DMS53 treated with DMSO at 0.1 percent for 48 hours (cell line): ENCODE measurements at regions not wholly inside any gene's neighbourhood (a gene's known extent, or its start where the extent isn't known, plus 50 kb on each side); places are given as distances from the start of the nearest gene placed in this dataset.
"Not testable (repeated sequence)": the region's sequence is repeated elsewhere in the genome, so short reads cannot be mapped to it uniquely, and the experiment has no call there.

Experiments used
- DNase-seq: peaks from one replicate; lab custom pipeline; 2025; ENCODE audit not compliant: unreplicated experiment; lab: John Stamatoyannopoulos, UW

DNA sequence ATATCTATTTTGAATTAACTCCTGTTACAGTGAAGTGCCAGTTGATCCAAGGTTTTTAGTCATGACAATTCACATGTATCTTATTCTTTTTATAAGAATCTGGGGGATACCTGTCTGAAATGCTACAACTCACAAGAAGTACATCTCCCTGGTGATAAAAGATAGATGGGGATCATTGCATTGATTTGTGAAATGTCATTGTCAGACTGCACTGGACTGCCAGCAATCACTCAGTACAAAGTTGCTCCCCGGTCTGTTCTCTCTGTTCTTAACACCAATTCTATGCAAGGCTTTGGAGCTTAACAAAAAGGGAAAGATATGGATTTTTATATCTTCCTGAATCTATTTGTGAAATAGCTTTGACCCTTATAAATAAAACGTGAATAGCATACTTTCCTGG is 171.8 kb upstream of the PCSK5 start:
- no peak for DNase-seq

- no peak for DNase-seq
Observed at GRCh38 chr9:75728391-75728790, 162.1 kb upstream of the PCSK5 start.

GRCh38 chr9:75734802-75735201 is 155.7 kb upstream of the PCSK5 start:
- DNase-seq: no peak

DNA sequence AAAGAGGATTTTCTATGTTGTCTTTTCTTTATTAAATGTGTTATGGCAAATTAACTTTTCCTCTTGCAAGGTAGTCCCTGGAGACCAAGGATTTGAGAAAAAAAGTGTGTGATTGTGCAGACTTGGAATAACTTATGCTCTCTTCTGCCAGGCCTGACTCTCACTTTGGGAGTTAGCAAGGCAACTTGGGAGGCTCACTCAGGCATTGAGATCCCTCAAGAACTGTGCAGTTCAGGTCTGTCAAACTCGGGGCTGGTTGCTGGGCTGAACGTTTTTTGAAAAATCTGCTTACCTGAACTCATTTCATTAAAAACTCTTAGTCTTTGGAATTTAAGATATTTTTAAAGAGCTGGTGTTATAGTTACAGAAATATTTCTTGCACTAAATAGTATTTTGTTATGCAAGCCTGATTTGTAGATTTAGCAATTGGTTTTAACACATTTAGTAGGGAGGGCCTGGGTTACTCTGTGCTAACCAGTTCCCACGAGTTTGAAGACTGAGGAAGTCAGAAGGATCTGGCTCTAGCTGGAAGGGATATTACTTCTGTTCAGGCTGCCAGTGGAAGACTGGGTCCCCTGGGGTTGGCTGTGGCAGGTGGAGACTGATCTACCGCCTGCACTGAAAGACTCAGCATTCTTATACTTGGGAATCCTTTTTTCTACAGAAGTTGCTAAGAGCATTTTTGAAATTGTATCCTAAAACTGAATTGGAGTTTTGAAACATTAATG is 150.4 kb upstream of the PCSK5 start:
- DNase-seq: no peak

GRCh38 chr9:75743855-75744254 is 146.6 kb upstream of the PCSK5 start:
- no peak for DNase-seq

DNA sequence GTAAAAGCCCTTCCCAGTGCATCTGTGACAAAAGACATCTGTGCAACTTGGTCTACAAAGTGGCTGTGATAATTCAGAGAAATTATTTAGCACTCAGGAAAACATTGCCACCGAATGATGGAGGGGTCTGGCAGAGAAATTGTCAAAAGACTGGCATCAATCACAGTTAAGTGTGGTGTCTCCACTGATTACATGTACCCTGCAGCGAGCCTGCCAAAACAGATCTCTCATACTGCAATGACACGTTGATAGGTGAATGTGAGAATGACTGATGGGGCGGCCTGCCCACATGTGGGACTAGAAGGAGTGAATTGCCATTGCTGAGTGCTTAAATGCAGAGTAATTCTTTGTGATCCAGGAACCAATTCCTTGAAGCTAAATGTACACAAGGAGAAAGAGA is 136.4 kb upstream of the PCSK5 start:
- no peak for DNase-seq

GRCh38 chr9:75775166-75775565 is 115.3 kb upstream of the PCSK5 start:
- no peak for DNase-seq

DNA sequence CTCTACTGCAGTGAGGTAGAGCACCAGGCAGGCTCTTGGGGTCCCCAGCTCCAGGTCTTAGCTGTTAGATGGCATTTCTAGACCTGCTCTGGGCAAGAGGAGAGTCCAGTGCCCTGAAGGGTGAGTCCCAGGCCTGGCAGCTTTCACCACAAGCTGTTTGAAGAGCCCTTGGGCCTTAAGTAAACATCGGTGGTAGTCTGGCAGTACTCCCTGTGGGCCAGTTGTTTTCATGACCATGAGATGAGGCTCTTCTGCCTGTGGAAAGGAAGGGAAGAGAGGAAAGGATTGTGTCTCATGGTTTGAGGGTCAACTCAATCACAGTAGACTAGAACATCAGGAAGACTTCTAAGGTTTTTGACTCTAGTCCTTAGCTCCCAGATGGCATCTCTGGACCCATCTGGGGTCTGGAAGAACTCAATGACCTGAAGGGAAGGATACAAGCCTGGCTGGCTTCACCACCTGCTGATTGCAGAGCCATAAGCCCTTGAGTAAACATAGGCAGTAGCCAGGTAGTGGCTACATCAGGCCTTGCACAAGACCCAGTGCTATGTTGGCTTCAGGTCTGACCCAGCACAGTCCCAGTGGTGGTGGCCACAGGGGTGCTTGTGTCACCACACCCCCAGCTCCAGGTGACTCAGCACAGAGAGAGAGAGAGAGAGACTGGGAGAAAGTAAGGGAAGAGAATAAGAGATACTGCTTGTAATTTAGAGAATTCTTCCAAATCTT is 114.3 kb upstream of the PCSK5 start:
- peak; percentile 80 for DNase-seq

DNA sequence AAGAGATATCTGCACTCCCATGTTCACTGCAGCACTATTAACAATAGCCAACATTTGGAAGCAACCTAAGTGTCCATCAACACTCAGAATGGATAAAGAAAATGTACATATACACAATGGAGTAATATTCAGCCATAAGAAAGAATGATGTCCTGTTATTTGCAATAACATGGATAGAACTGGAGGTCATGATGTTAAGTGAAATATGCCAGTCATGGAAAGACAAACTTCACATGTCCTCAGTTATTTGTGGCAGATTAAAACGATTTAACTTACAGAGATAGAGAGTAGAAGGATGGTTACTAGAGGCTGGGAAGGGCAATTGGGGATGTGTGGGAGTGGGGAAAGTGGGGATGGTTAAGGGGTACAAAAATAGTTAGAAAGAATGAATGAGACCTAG is 110.3 kb upstream of the PCSK5 start:
- no peak for DNase-seq

DNA sequence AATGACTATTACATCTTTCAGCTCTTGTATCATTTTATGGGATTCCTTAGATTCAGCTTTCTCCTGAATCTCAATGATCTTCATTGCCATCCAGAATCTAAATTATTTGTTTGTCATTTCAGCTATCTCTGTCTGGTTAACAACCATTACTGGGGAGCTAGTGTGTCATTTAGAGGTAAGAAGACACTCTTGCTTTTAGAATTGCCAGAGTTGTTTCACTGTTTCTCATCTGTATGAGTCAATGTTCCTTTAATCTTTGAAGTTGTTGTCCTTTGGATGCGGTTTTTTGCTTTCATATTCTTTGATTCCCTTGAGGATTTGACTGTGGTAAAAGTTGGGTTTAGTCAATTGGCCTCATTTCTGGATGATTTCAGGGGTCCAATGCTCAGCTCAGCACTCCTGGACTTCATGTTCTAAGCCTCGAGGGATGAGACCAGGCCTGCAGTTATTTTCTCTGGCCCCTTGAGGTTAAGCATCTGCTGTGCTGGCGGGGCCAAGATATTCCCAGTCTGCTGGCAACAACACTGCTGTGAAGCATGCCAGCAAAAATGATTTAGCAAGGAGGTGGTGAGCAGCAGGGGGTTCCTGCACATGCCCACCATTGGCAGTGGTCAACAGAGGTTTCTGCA is 102.4 kb upstream of the PCSK5 start:
- no peak for DNase-seq

DNA sequence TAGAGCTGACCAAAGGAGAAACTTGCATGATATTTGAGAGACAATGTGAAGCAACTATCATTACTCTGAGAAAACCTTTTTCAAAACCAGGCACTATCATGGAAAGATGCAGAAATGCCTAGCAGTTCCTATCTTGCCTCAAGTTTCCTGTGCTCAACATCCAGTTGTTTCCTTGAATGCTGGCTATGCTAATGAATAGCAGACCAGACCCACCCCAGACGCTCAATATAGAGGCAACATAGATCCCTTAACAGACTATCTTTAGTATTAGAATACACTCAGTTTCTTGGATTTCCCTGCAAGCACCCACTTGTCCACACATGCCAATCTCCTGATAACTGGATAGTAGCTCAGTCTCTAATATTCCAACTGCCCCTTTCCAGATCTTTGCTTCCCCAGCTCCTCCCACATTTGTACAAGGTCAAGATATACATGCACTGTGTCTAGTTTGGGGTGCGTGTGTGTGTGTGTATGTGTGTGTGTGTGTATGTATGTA is 93.3 kb upstream of the PCSK5 start:
- DNase-seq: no peak

- no peak for DNase-seq
Observed at GRCh38 chr9:75798505-75798904, 92.0 kb upstream of the PCSK5 start.

DNA sequence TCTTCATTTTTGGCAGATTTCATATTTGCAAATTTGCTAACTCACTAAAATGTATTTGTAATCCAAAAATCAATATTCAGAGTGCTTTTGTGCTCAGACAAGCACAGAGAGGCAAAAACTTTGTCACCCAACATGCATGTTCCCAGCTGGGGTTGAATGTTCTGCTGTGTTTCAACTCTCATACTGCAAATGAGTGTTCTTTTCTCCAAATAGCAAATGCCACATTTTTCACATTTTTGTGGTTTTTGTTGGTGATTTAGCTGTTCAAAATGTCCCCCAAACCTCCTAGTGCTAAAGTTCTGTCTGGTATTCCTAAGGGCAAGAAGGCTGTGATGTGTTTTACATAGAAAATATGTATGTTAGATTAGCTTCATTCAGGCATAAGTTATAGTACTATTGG is 87.3 kb upstream of the PCSK5 start:
- DNase-seq: no peak

DNA sequence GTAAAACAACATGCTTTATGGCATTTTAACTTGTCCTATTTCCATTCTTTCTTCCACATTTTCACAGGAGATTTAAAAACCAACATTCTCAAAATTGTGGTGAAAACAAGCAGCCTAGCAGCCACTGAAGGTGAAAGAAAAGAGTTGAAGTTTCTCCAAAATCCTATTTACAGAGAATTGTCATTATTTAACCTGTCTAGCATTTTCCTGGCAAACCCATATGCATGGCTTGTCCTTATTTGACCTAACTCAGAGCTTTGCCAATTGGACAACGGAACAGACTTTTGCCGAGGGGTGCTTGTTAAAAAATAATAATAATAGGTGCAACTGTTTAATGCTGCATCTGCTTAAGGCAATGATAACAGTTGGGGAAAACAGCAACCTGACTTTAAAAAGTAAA is 80.4 kb upstream of the PCSK5 start:
- DNase-seq: no peak

- DNase-seq: no peak
Observed at GRCh38 chr9:75811692-75812091, 78.8 kb upstream of the PCSK5 start.

DNA sequence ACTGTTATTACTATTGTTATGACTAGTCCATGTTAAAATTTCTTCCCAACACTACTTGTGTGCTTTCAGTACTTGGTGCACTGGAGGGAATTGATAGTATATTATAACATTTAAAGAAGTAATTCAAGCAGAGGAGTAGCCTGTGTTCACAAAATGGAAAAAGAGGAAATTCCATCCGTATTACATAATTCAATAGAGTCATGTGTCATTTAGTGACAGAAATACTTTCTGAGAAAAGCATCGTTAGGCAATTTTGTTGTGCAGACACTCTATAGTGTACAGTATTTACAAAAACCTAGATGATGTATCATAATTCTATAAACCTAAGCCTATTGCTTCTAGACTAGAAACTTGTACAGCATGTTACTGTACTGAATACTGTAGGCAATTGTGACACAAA is 78.3 kb upstream of the PCSK5 start:
- DNase-seq: no peak

GRCh38 chr9:75814667-75815066 is 75.8 kb upstream of the PCSK5 start:
- DNase-seq: no peak

DNA sequence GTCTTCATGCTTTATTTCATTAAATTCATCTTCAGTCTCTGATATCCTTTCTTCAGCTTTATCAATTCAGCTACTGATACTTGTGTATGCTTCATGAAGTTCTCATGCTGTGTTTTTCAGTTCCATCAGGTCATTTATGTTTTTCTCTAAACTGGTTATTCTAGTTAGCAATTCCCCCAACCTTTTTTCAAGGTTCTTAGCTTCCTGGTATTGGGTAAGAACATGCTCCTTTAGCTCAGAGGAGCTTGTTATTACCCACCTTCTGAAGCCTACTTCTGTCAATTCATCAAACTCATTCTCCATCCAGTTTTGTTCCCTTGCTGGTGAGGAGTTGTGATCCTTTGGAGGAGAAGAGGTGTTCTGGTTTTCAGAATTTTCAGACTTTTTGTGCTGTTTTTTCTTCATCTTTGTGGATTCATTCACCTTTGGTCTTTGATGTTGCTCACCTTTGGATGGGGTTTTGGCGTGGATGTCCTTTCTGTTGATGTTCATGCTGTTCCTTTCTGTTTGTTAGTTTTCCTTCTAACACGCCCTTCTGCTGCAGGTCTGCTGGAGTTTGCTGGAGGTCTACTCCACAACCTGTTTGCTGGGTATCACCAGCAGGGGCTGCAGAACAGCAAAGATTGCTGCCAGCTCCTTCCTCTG is 69.9 kb upstream of the PCSK5 start:
- DNase-seq: not testable (repeated sequence)

DNA sequence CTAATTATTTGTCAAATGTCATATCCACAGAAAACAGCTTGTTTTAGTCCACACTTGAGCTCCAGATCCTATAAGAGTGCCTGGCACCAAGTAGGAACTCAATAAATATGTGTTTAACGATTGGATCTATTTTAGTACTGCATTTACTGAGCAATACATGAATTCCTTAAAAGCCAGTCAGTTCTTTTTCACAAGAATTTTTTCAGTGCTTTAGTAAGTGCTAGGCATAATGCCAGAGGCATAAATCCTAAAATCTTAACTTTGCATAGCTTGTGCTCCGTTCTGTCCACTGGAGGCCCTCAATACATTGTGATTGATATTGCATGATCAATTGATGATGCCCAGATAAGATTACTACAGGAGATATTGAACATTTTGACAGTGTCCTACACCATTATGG is 67.3 kb upstream of the PCSK5 start:
- no peak for DNase-seq

DNA sequence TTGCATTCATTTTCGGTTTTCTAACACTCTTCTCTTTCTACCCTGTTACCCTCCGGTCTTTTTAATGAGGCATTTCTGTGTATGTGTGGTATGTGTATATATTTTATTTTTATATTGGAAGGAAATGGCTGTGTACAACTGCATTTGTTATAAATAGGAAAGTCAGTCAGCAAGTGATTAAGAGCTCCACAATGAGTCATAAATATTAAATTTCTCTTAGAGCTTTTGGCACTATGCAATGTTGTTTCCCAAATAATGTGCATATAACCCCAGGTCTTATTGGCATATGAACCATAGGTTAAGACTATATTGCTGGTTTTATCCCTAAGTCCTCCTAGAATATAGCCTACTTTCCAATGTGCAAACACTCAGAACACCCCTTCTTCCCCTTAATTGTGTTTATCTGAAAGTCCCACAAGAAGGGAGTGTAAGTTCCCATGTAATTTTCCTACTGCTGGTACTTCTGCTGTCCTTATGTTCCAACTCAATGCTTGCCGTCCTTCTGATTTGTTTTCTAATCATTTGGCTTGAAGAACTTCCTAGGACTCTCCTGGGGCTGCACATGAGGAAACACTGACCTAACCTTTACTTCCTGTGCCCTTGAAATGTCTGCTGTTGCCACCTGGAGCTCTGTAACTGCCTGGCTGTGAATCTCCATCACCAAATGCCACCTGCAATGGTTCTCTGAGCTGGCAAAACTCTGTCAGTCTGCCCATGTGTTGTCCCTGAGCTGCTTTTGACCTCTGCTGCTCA is 65.5 kb upstream of the PCSK5 start:
- DNase-seq: no peak

- DNase-seq: no peak
Observed at GRCh38 chr9:75826314-75826713, 64.2 kb upstream of the PCSK5 start.
